Urothelium cell line (cell line): ENCODE measurements at regions not wholly inside any gene's neighbourhood (a gene's known extent, or its start where the extent isn't known, plus 50 kb on each side); places are given as distances from the start of the nearest gene placed in this dataset.
"Not testable (repeated sequence)": the region's sequence is repeated elsewhere in the genome, so short reads cannot be mapped to it uniquely, and the experiment has no call there.

Source experiments
- DNase-seq: peaks from one replicate; pipeline ENCODE4 v3.0.0; 2011; ENCODE audit warnings: low spot score, mixed read lengths
- FAIRE-seq: peaks from 2 replicates; lab custom pipeline; 2011; peaks lifted over from hg19 to GRCh38; lab: Jason Lieb, UNC

DNA sequence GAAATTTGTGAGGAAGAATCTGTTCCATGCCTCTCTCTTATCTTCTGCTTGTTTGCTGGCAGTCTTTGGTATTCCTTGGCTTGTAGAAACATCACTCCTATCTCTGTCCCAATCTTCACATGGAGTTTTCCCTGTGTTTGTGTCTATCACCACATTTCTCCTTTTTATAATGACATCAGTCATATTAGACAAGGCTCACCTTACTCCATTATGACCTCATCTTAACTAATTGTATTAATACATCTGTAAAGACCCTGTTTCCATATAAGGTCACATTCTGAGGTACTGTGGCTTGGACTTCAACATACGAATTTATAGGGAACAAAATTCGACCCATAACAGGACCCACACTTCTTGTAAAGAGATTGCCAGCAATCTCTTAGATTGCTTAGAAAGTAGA, 72.3 kb upstream of the POGK start:
- DNase-seq (no peak), FAIRE-seq (no peak)

- not testable (repeated sequence) for DNase-seq, FAIRE-seq
Observed at GRCh38 chr1:166784646-166785045, 54.6 kb upstream of the POGK start.

DNA sequence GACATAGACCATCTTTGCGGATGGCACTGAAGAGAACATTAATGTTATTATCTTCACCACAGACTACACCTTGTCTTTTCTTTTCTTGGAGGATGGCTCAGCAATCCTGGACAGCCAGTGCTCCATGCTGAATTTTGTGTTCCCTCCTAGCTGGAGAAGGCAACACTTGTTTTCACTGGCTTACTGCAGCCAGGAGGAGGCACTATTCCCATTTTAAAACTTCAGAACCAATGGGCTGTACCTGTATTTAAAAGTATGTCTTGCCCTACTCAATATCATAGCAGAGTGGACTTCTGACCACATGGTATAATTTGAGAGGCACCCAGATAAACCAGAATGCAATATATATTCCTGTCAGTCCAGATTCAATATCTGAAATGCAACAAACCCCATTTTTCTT, 53.3 kb upstream of the POGK start:
- DNase-seq (no peak), FAIRE-seq (no peak)

GRCh38 chr1:166789286-166789685, 50.0 kb upstream of the POGK start:
- DNase-seq (no peak), FAIRE-seq (no peak)
